Left ventricle myocardium inferior (tissue), 1 donor: ENCODE measurements at regions not wholly inside any gene's neighbourhood (a gene's known extent, or its start where the extent isn't known, plus 50 kb on each side); places are given as distances from the start of the nearest gene placed in this dataset.

Source experiments
- DNase-seq: peaks from one replicate; pipeline ENCODE4 v3.0.0-alpha.2; 2020
- H3K27ac ChIP-seq: fragments of 200-600 bp; replicated peaks from 2 replicates; pipeline ENCODE4 v1.8.0; 2021
- H3K27me3 ChIP-seq: fragments of 200-600 bp; 2 replicates; pipeline ENCODE4 v1.8.0; 2021; ENCODE audit warnings: low read depth
- H3K36me3 ChIP-seq: fragments of 200-600 bp; 2 replicates; pipeline ENCODE4 v1.8.0; 2021
- H3K4me1 ChIP-seq: fragments of 200-600 bp; 2 replicates; pipeline ENCODE4 v1.8.0; 2021
- H3K4me3 ChIP-seq: fragments of 200-600 bp; 2 replicates; pipeline ENCODE4 v1.8.0; 2021; ENCODE audit warnings: mild to moderate bottlenecking, moderate library complexity
- H3K9me3 ChIP-seq: fragments of 200-600 bp; replicated peaks from 2 replicates; pipeline ENCODE4 v1.8.0; 2021
- CTCF ChIP-seq: fragments of 200-600 bp; IDR thresholded peaks from 2 replicates; pipeline ENCODE4 v1.8.0; 2021; ENCODE audit warnings: antibody characterized with exemption, mild to moderate bottlenecking, borderline replicate concordance
- intact Hi-C: fragments of 100-400 bp; cut with micrococcal nuclease; formaldehyde crosslinking; loops from one replicate; pipeline ENCODE4 v1.11.0; 2022
- donor health status: DM: no; HTN: yes; CAD: no; lungs with severe emphysema.

- no peaks in the 10 kb centered on the region for H3K9me3 ChIP-seq
- TF ChIP-seq CTCF, result no peak
- peaks cover 48% of the 10 kb centered on the region for H3K27me3 ChIP-seq
- intact Hi-C loops, result no loop called here
- no peak overlapping the region for H3K27ac ChIP-seq
- no peaks in the 10 kb centered on the region for H3K36me3 ChIP-seq
- no peak for DNase-seq
- no peak overlapping the region for H3K4me3 ChIP-seq
- H3K4me1 ChIP-seq, result no peaks in the 10 kb centered on the region
These were observed 381.9 kb upstream of the ARID1B start for GRCh38 chr6:156395276-156395675.

- H3K4me3 ChIP-seq, result no peak overlapping the region
- no peak for DNase-seq
- no peak for TF ChIP-seq CTCF
- H3K27ac ChIP-seq, result no peak overlapping the region
- peaks cover 48% of the 10 kb centered on the region for H3K27me3 ChIP-seq
- H3K9me3 ChIP-seq, result no peaks in the 10 kb centered on the region
- intact Hi-C loops, result no loop called here
- no peaks in the 10 kb centered on the region for H3K4me1 ChIP-seq
- H3K36me3 ChIP-seq, result no peaks in the 10 kb centered on the region
These were observed 384.5 kb upstream of the ARID1B start for GRCh38 chr6:156392648-156393047.

GRCh38 chr6:156391977-156392376, 385.2 kb upstream of the ARID1B start:
- Histone ChIP-seq H3K9me3 (no peaks in the 10 kb centered on the region), H3K27ac (no peak overlapping the region), H3K36me3 (no peaks in the 10 kb centered on the region), H3K27me3 (peaks cover 41% of the 10 kb centered on the region), H3K4me1 (no peaks in the 10 kb centered on the region), H3K4me3 (no peak overlapping the region)
- no peak for TF ChIP-seq CTCF
- DNase-seq, result no peak
- intact Hi-C loops, result no loop called here

GRCh38 chr6:156391061-156391672, 386.0 kb upstream of the ARID1B start:
- Histone ChIP-seq H3K36me3 (no peaks in the 10 kb centered on the region), H3K27me3 (peaks cover 33% of the 10 kb centered on the region), H3K4me3 (no peak overlapping the region), H3K4me1 (no peaks in the 10 kb centered on the region), H3K27ac (no peak overlapping the region), H3K9me3 (no peaks in the 10 kb centered on the region)
- no peak for DNase-seq
- no peak for TF ChIP-seq CTCF
- intact Hi-C loops, result no loop called here

GRCh38 chr6:156390621-156391020, 386.6 kb upstream of the ARID1B start:
- Histone ChIP-seq H3K27ac (no peak overlapping the region), H3K36me3 (no peaks in the 10 kb centered on the region), H3K9me3 (no peaks in the 10 kb centered on the region), H3K27me3 (peaks cover 31% of the 10 kb centered on the region), H3K4me3 (no peak overlapping the region), H3K4me1 (no peaks in the 10 kb centered on the region)
- intact Hi-C loops, result no loop called here
- no peak for DNase-seq
- TF ChIP-seq CTCF, result no peak
